Endothelial cell (in vitro differentiated cells): ENCODE measurements at regions not wholly inside any gene's neighbourhood (a gene's known extent, or its start where the extent isn't known, plus 50 kb on each side); places are given as distances from the start of the nearest gene placed in this dataset.

ENCODE experiments used
- DNase-seq: peaks from one replicate; pipeline ENCODE4 v3.0.0; 2021; ENCODE audit warnings: low spot score
- H3K27ac Mint-ChIP-seq: one replicate; pipeline ENCODE4 v1.8.0; 2021; ENCODE audit warnings: mixed read lengths, inconsistent platforms; ENCODE audit not compliant: unreplicated experiment
- H3K27me3 Mint-ChIP-seq: one replicate; pipeline ENCODE4 v1.8.0; 2021; ENCODE audit warnings: mild to moderate bottlenecking, moderate library complexity, mixed read lengths, inconsistent platforms; ENCODE audit not compliant: unreplicated experiment
- H3K36me3 Mint-ChIP-seq: one replicate; pipeline ENCODE4 v1.8.0; 2021; ENCODE audit warnings: mild to moderate bottlenecking, low read depth, mixed read lengths, inconsistent platforms; ENCODE audit not compliant: unreplicated experiment
- H3K4me1 Mint-ChIP-seq: one replicate; pipeline ENCODE4 v1.8.0; 2021; ENCODE audit warnings: mild to moderate bottlenecking, mixed read lengths, inconsistent platforms; ENCODE audit not compliant: unreplicated experiment
- H3K4me3 Mint-ChIP-seq: one replicate; pipeline ENCODE4 v1.8.0; 2021; ENCODE audit warnings: mild to moderate bottlenecking, mixed read lengths, inconsistent platforms; ENCODE audit not compliant: unreplicated experiment
- H3K9me3 Mint-ChIP-seq: one replicate; pipeline ENCODE4 v1.8.0; 2021; ENCODE audit warnings: mixed read lengths, inconsistent platforms; ENCODE audit not compliant: unreplicated experiment
- TF ChIP-seq, protein P1 (sequence below): fragments of 200-600 bp; sonication (generic); IDR thresholded peaks from one replicate; pipeline ENCODE4 v1.5.0; 2021; ENCODE audit warnings: antibody characterized with exemption; ENCODE audit not compliant: unreplicated experiment

DNA sequence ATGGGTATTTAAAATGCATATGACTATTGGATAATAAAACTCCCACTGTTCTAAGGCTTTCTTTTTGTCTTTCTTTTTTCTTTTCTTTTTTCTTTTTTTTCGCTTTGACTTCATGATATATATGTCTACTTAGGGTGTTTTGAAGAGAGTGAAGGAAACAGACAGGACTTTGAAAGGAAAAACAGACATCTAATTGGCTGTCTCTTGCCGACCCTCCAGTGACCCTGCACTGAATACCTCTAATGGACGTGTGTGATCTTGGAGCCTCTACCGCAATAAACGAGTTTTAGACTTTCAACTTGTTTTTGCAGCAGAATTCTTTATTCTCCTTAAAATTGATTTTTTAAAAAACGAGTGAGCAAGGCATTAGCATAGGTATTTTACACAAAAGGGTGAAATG lies 158.1 kb upstream of the NR2F2 start:
- TF ChIP-seq, protein P1, sequence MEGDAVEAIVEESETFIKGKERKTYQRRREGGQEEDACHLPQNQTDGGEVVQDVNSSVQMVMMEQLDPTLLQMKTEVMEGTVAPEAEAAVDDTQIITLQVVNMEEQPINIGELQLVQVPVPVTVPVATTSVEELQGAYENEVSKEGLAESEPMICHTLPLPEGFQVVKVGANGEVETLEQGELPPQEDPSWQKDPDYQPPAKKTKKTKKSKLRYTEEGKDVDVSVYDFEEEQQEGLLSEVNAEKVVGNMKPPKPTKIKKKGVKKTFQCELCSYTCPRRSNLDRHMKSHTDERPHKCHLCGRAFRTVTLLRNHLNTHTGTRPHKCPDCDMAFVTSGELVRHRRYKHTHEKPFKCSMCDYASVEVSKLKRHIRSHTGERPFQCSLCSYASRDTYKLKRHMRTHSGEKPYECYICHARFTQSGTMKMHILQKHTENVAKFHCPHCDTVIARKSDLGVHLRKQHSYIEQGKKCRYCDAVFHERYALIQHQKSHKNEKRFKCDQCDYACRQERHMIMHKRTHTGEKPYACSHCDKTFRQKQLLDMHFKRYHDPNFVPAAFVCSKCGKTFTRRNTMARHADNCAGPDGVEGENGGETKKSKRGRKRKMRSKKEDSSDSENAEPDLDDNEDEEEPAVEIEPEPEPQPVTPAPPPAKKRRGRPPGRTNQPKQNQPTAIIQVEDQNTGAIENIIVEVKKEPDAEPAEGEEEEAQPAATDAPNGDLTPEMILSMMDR, result no peak
- Mint-ChIP-seq H3K4me1 (no peaks in the 10 kb centered on the region), H3K9me3 (no peaks in the 10 kb centered on the region), H3K36me3 (peaks cover 8% of the 10 kb centered on the region), H3K27me3 (no peaks in the 10 kb centered on the region), H3K4me3 (no peak overlapping the region), H3K27ac (no peak overlapping the region)
- DNase-seq, result no peak

DNA sequence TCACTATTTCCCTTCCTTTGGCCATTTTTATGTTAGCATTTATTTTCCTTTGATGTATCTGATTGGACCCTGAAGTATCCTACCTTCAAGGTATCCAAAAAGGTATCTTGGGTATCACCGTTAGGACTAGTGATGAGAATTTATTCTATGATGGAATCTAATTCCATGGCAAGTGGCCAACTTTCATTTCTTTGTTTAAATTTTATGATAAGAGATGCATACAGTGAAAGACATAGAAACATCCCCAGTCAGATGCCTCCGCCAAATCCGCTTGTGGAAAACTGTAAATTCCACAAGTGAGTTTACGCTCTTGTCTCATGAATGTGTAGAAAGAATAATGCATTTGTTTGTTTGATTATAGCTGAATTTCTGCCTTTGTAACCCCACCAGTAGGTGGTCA lies 153.7 kb upstream of the NR2F2 start:
- DNase-seq, result no peak
- H3K27ac Mint-ChIP-seq, result no peak overlapping the region
- no peak overlapping the region for H3K4me3 Mint-ChIP-seq
- H3K9me3 Mint-ChIP-seq, result no peaks in the 10 kb centered on the region
- H3K27me3 Mint-ChIP-seq, result no peaks in the 10 kb centered on the region
- TF ChIP-seq, protein P1, result no peak
- H3K4me1 Mint-ChIP-seq, result peaks cover 14% of the 10 kb centered on the region
- no peaks in the 10 kb centered on the region for H3K36me3 Mint-ChIP-seq

DNA sequence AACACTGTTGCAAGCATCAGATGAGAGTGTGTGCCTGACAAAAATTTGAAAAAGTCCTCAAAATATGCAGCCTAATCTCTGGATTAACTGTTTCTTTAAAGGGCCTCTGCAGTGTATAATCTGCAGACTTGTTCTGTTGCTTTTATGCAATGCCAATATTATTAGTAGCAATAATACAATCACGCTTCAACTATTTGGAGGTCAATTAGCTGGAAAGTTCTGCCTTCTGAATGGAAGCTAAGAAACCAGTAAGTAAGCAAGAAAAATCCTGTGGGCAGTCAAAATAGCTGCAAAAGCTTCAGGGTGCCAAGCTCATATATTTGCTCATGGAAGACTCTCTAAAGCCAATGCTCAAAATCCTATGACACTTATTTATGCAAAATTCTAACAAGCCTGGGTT lies 153.2 kb upstream of the NR2F2 start:
- no peak overlapping the region for H3K27ac Mint-ChIP-seq
- TF ChIP-seq, protein P1, result no peak
- no peak overlapping the region for H3K4me3 Mint-ChIP-seq
- no peak for DNase-seq
- no peaks in the 10 kb centered on the region for H3K27me3 Mint-ChIP-seq
- peaks cover 14% of the 10 kb centered on the region for H3K4me1 Mint-ChIP-seq
- no peaks in the 10 kb centered on the region for H3K36me3 Mint-ChIP-seq
- no peaks in the 10 kb centered on the region for H3K9me3 Mint-ChIP-seq

DNA sequence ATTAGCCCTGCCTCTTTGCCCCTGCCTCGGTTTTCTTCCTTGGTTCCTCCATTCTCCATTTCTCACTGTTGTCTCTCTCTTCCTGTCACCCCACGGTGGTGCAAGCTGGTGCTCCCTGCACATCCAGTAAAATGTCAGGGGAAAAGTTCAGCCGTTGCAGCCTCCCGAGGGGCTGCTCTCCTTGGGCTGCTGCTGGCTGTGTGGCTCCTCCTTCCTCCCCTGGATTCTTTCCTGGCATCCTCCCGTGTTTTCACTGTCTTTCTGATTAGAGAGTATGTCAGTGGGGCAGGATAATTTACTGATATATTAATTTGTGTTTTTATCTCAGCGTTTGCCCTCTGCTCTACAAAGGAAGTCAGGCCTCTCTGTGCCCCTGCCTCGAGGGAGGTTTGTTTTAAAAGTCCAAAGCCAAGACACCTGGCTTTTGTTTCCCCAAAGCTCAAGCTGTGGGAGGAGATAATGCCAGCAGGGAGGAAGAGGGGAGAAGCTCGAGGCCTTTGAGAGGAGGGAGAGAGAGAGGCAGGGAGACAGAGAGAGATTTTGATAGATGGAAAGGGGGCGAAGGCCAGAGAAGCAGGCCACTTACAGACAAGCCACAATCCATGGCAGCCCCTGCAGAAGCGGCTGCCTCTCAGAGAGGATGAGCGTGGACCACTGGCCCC lies 150.3 kb upstream of the NR2F2 start:
- DNase-seq, result no peak
- TF ChIP-seq, protein P1, result no peak
- Mint-ChIP-seq H3K4me3 (no peak overlapping the region), H3K9me3 (no peaks in the 10 kb centered on the region), H3K27ac (no peak overlapping the region), H3K36me3 (no peaks in the 10 kb centered on the region), H3K4me1 (peaks cover 14% of the 10 kb centered on the region), H3K27me3 (no peaks in the 10 kb centered on the region)

DNA sequence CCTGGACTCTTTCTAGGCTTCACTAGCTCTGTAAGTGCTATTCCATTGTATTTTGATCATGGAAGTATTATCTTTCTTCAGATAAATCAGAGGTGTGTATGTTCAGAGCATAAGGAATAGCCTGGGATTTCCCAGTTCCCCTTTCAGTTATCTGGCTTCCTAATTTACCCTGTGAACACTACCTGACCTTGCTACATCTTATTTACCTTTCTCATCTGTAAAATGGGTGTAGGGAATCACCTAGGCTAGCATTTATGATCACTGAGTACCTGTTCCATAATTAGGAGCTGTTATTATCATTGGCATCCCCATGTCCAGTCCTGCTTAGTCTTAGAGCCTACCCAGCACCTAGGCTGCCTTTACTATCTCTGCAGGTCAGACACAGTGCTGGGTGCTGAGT lies 149.3 kb upstream of the NR2F2 start:
- TF ChIP-seq, protein P1, result no peak
- H3K4me1 Mint-ChIP-seq, result peaks cover 14% of the 10 kb centered on the region
- H3K27me3 Mint-ChIP-seq, result no peaks in the 10 kb centered on the region
- no peak overlapping the region for H3K4me3 Mint-ChIP-seq
- no peaks in the 10 kb centered on the region for H3K9me3 Mint-ChIP-seq
- no peaks in the 10 kb centered on the region for H3K36me3 Mint-ChIP-seq
- DNase-seq, result no peak
- H3K27ac Mint-ChIP-seq, result no peak overlapping the region
